Anterior cingulate cortex (tissue), 58 donors: ENCODE measurements at regions not wholly inside any gene's neighbourhood (a gene's known extent, or its start where the extent isn't known, plus 50 kb on each side); places are given as distances from the start of the nearest gene placed in this dataset.

ENCODE experiments used
- DNase-seq, 58 donors: peaks; one replicate each; lab custom pipeline; 2025; lab: John Stamatoyannopoulos, UW

GRCh38 chr13:103168901-103169508 lies 102.8 kb upstream of the SLC10A2 start:
- no peak for DNase-seq

- DNase-seq = no peak
These were observed 98.0 kb upstream of the SLC10A2 start for GRCh38 chr13:103164251-103164650.

- no peak for DNase-seq
These were observed 95.3 kb upstream of the SLC10A2 start for GRCh38 chr13:103161476-103161875.

- DNase-seq = no peak
These were observed 91.4 kb upstream of the SLC10A2 start for GRCh38 chr13:103157434-103158145.

GRCh38 chr13:103157016-103157415 lies 90.8 kb upstream of the SLC10A2 start:
- no peak for DNase-seq

GRCh38 chr13:103156346-103156998 lies 90.3 kb upstream of the SLC10A2 start:
- peak in 2 of 58 donors; percentile 1 to 5 for DNase-seq

DNA sequence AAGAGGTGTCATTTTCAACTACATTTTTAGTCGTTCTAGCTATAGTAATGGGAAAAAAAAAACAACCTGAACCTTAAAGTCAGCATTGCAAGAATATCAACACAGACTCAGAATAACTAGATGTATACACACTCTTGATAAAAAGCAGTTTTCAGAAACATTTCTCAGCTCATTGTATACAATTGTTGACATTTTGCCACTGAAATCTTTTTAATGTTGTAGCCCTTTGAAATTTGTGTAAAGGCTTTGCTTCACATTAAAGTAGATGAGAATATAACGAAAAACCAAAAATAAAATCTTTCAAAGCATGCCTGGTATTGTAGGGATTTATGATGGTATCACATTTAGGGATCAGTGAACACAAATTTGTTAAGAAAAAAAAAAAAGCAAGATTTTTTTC lies 87.2 kb upstream of the SLC10A2 start:
- DNase-seq = no peak

DNA sequence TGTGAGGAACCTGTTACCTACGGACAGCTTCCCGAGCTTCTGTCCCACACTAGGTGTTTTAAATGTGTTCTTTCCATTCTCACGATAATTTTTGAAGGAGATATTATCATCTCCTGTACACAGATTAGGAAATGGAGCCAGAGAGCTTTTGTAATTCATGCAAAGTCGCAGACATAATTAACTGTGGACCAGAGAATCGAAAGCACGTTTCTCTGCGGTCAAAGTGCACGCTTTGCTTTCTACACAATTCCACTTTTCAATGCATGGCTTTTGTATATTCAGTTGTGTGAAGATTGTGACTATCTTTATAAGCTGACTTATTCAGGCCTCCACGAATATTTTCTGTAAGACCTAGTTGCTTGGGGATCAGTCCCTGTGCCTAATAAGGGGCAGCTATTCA lies 81.7 kb upstream of the SLC10A2 start:
- no peak for DNase-seq

- DNase-seq = no peak
These were observed 79.2 kb upstream of the SLC10A2 start for GRCh38 chr13:103145442-103145841.

GRCh38 chr13:103143432-103143831 lies 77.2 kb upstream of the SLC10A2 start:
- DNase-seq = no peak

GRCh38 chr13:103142151-103142550 lies 75.9 kb upstream of the SLC10A2 start:
- DNase-seq = no peak

- DNase-seq = no peak
These were observed 73.9 kb upstream of the SLC10A2 start for GRCh38 chr13:103140001-103140671.

GRCh38 chr13:103134271-103134670 lies 68.1 kb upstream of the SLC10A2 start:
- no peak for DNase-seq

GRCh38 chr13:103133556-103133955 lies 67.3 kb upstream of the SLC10A2 start:
- no peak for DNase-seq

DNA sequence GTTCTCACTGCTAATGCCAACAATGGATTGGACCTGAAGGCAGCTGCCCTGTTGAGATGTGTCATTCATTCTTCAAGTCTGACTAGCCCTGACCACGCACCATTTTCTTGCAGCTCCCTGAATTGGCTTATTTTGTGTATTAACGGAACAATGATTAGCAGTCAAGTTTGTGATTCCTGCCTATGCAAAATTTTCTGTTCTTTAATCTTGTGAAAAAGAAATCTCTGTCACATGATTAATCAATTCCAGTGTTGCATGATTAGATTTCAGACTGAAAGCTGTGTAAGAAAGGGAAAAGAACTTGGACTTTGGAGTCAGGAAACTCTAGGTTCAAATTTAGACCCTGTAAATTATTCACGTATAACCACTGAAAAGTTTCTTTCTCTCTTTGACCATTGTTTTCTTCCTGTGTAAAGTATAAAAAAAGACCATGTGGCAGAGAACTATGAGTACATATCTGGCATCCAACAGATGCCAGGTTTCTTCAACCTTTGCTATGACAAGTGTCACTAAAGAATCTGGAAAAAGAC lies 64.5 kb upstream of the SLC10A2 start:
- no peak for DNase-seq

DNA sequence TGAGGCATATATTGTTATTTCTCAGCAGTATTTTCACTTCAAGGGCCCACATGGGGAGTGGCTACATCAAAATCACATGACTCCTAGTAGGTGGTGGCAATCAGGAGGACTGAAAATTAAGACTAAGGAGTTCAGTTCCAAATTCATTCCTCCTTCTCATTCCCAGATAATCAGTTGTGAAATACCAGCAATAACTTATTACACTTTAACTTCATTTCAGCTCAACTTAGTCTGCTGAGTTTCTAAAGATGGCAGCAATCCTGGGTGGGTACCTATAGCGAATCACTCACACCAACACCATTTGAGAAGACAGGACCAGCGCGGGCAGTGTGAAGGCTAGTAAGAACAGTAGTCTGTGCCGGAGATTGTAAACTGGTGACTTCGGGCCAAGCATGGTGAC lies 63.9 kb upstream of the SLC10A2 start:
- DNase-seq = no peak
